K562 (cell line): ENCODE measurements at regions not wholly inside any gene's neighbourhood (a gene's known extent, or its start where the extent isn't known, plus 50 kb on each side); places are given as distances from the start of the nearest gene placed in this dataset.

ENCODE experiments used
- CHCHD3 ChIP-seq: fragments of 250-450 bp; sonication (Bioruptor Pico); IDR thresholded peaks from 2 replicates; pipeline ENCODE4 v2.1.2; 2022; ENCODE audit warnings: mild to moderate bottlenecking
- CTCF ChIP-seq, 3 experiments: IDR thresholded peaks in 2 of 3; conservative IDR thresholded peaks in 1 of 3; 2 replicates each; pipeline ENCODE4 v1.5.1; 2011 to 2012; ENCODE audit warnings: low read length in 3 of 3, mild to moderate bottlenecking in 3 of 3, control low read depth in 2 of 3, improper control_type of control experiment in 1 of 3, inconsistent platforms in 1 of 3, low read depth in 1 of 3, mixed read lengths in 1 of 3, moderate library complexity in 1 of 3; ENCODE audit not compliant: insufficient read depth in 2 of 3
- EP300 ChIP-seq: IDR thresholded peaks from 2 replicates; pipeline ENCODE4 v1.6.1; 2012; ENCODE audit warnings: low read length, improper control_type of control experiment
- MEF2A ChIP-seq: IDR thresholded peaks from 2 replicates; pipeline ENCODE4 v1.6.1; 2011; ENCODE audit warnings: low read depth, mild to moderate bottlenecking, low read length, moderate library complexity; ENCODE audit not compliant: control insufficient read depth
- YY1 ChIP-seq, 3 experiments: IDR thresholded peaks; 2 replicates each; pipeline ENCODE4 v1.6.1; 2011; ENCODE audit warnings: low read length in 2 of 3, mild to moderate bottlenecking in 2 of 3, moderate library complexity in 2 of 3, borderline replicate concordance in 1 of 3, control low read depth in 1 of 3, low read depth in 1 of 3; ENCODE audit not compliant: insufficient read depth in 3 of 3, insufficient replicate concordance in 2 of 3, control insufficient read depth in 1 of 3, insufficient read length in 1 of 3; ENCODE audit errors: extremely low read depth in 1 of 3
- ZNF133 ChIP-seq: fragments of 250-450 bp; sonication (Bioruptor Pico); IDR thresholded peaks from 2 replicates; pipeline ENCODE4 v1.4.0; 2020; ENCODE audit warnings: mild to moderate bottlenecking
- ZNF586 ChIP-seq: fragments of 450-650 bp; formaldehyde crosslinking; conservative IDR thresholded peaks from 2 replicates; pipeline ENCODE4 v1.4.0; 2020; ENCODE audit warnings: mild to moderate bottlenecking, moderate library complexity

- no peak for TF ChIP-seq ZNF133 (CRISPR knock-in tag)
- TF ChIP-seq CTCF (IDR thresholded peaks at IDR 0.05 in 2 of 3, conservative IDR thresholded peaks at IDR 0.05 in 1 of 3; ENCODE audit: insufficient read depth in 2 of 3, low read depth in 1 of 3, low read length in 3 of 3): no peak
- TF ChIP-seq EP300: no peak
- no peak for TF ChIP-seq CHCHD3 (CRISPR knock-in tag)
- no peak for TF ChIP-seq YY1 (IDR thresholded peaks at IDR 0.05; ENCODE audit: borderline replicate concordance in 1 of 3, control insufficient read depth in 1 of 3, extremely low read depth in 1 of 3, insufficient read depth in 3 of 3, insufficient read length in 1 of 3, insufficient replicate concordance in 2 of 3, low read depth in 1 of 3, low read length in 2 of 3)
- TF ChIP-seq MEF2A: no peak
- no peak for TF ChIP-seq ZNF586
Measured at GRCh38 chr7:420142-421093, 99.2 kb downstream of the PDGFA start.
